Liver (tissue), 8 donors: ENCODE measurements at regions not wholly inside any gene's neighbourhood (a gene's known extent, or its start where the extent isn't known, plus 50 kb on each side); places are given as distances from the start of the nearest gene placed in this dataset.

Experiments used
- DNase-seq: peaks from one replicate; pipeline ENCODE4 v3.0.0-alpha.2; 2017; ENCODE audit warnings: low spot score
- H3K27ac ChIP-seq, 2 donors: one replicate each; pipeline ENCODE4 v1.7.0; 2013; ENCODE audit warnings: inconsistent platforms in 2 of 2, low read length in 2 of 2, control low read depth in 1 of 2, low read depth in 1 of 2, mild to moderate bottlenecking in 1 of 2
- H3K27me3 ChIP-seq, 4 donors: one replicate each; pipeline versions ENCODE4 v1.6.1 to v1.7.0; 2013; ENCODE audit warnings: low read length in 3 of 4, inconsistent platforms in 1 of 4, mild to moderate bottlenecking in 1 of 4, moderate library complexity in 1 of 4; ENCODE audit not compliant: control insufficient read depth in 4 of 4, insufficient read depth in 4 of 4
- H3K36me3 ChIP-seq, 4 donors: one replicate each; pipeline versions ENCODE4 v1.6.1 to v1.7.0; 2013; ENCODE audit warnings: low read length in 3 of 4, mild to moderate bottlenecking in 3 of 4, low read depth in 1 of 4, moderate library complexity in 1 of 4; ENCODE audit not compliant: control insufficient read depth in 4 of 4, insufficient read depth in 3 of 4
- H3K4me1 ChIP-seq, 4 donors: one replicate each; pipeline versions ENCODE4 v1.6.1 to v1.7.0; 2013; ENCODE audit warnings: low read length in 3 of 4, mild to moderate bottlenecking in 3 of 4, moderate library complexity in 1 of 4; ENCODE audit not compliant: control insufficient read depth in 4 of 4, insufficient read depth in 4 of 4
- H3K4me3 ChIP-seq, 3 donors: one replicate each; pipeline versions ENCODE4 v1.6.1 to v1.7.0; 2013; ENCODE audit warnings: low read length in 3 of 3, control low read depth in 1 of 3, low read depth in 1 of 3, mild to moderate bottlenecking in 1 of 3
- H3K9ac ChIP-seq, 2 donors: one replicate each; pipeline ENCODE4 v1.7.0; 2013; ENCODE audit warnings: low read length in 2 of 2, mild to moderate bottlenecking in 2 of 2, moderate library complexity in 2 of 2, control low read depth in 1 of 2, low read depth in 1 of 2
- H3K9me3 ChIP-seq, 4 donors: one replicate each; pipeline versions ENCODE4 v1.6.1 to v1.7.0; 2013; ENCODE audit warnings: low read length in 3 of 4; ENCODE audit not compliant: control insufficient read depth in 4 of 4
- EGR1 ChIP-seq, 2 donors: IDR thresholded peaks; 2 replicates each; pipeline ENCODE4 v1.6.1; 2016 to 2018; ENCODE audit warnings: antibody characterized with exemption in 2 of 2, low read depth in 2 of 2
- FOXA1 ChIP-seq: IDR thresholded peaks from 2 replicates; pipeline ENCODE4 v1.6.1; 2016; ENCODE audit warnings: antibody characterized with exemption
- FOXA2 ChIP-seq: IDR thresholded peaks from 2 replicates; pipeline ENCODE4 v1.6.1; 2016; ENCODE audit warnings: antibody characterized with exemption
- GABPA ChIP-seq, 2 donors: IDR thresholded peaks in 1 of 2; conservative IDR thresholded peaks in 1 of 2; 2 replicates each; pipeline ENCODE4 v1.6.1; 2016; ENCODE audit warnings: antibody characterized with exemption in 2 of 2, mild to moderate bottlenecking in 1 of 2, moderate library complexity in 1 of 2
- HNF4A ChIP-seq, 2 donors: conservative IDR thresholded peaks; 2 replicates each; pipeline ENCODE4 v1.6.1; 2016; ENCODE audit warnings: antibody characterized with exemption in 2 of 2, mild to moderate bottlenecking in 2 of 2
- HNF4G ChIP-seq: IDR thresholded peaks from 2 replicates; pipeline ENCODE4 v1.6.1; 2016; ENCODE audit warnings: antibody characterized with exemption
- JUND ChIP-seq, 2 donors: IDR thresholded peaks; 2 replicates each; pipeline ENCODE4 v1.6.1; 2016; ENCODE audit warnings: antibody characterized with exemption in 2 of 2
- NR2F2 ChIP-seq: IDR thresholded peaks from 2 replicates; pipeline ENCODE4 v1.6.1; 2016; ENCODE audit warnings: antibody characterized with exemption
- RAD21 ChIP-seq, 2 donors: IDR thresholded peaks; 2 replicates each; pipeline ENCODE4 v1.6.1; 2016; ENCODE audit warnings: antibody characterized with exemption in 2 of 2, mild to moderate bottlenecking in 2 of 2
- RXRA ChIP-seq, 2 donors: IDR thresholded peaks; 2 replicates each; pipeline ENCODE4 v1.6.1; 2017 to 2018; ENCODE audit warnings: antibody characterized with exemption in 2 of 2, mild to moderate bottlenecking in 1 of 2
- SP1 ChIP-seq: IDR thresholded peaks from 2 replicates; pipeline ENCODE4 v1.6.1; 2018; ENCODE audit warnings: antibody characterized with exemption, mild to moderate bottlenecking
- TAF1 ChIP-seq: conservative IDR thresholded peaks from 2 replicates; pipeline ENCODE4 v1.6.1; 2016; ENCODE audit warnings: antibody characterized with exemption, mild to moderate bottlenecking
- YY1 ChIP-seq: IDR thresholded peaks from 2 replicates; pipeline ENCODE4 v1.6.1; 2016; ENCODE audit warnings: antibody characterized with exemption, mild to moderate bottlenecking
- WGBS: extraction: QIAGEN DNeasy Blood & Tissue Kit; methylation state at CpG from one replicate; pipeline ENCODE4 v1.1.7; 2013; 5-methylcytosine and 5-hydroxymethylcytosine counted together
- TF ChIP-seq, protein P1 (sequence below): IDR thresholded peaks from 2 replicates; pipeline ENCODE4 v1.6.1; 2016; ENCODE audit warnings: antibody characterized with exemption
- TF ChIP-seq, protein P2 (sequence below): fragments of 150-350 bp; IDR thresholded peaks from 2 replicates; pipeline ENCODE4 v1.5.1; 2017; ENCODE audit warnings: improper control_type of control experiment, low read depth, low read length; ENCODE audit not compliant: missing input control
- TF ChIP-seq, protein P3 (sequence below): IDR thresholded peaks from 2 replicates; pipeline ENCODE4 v1.6.1; 2016; ENCODE audit warnings: antibody characterized with exemption
- TF ChIP-seq, protein P4 (sequence below): IDR thresholded peaks from 2 replicates; pipeline ENCODE4 v1.6.1; 2016; ENCODE audit warnings: antibody characterized with exemption
- TF ChIP-seq, protein P5 (sequence below): IDR thresholded peaks from 2 replicates; pipeline ENCODE4 v1.6.1; 2016; ENCODE audit warnings: antibody characterized with exemption, mild to moderate bottlenecking
- donor health status: healthy.
- donor health status: healthy.
- donor health status: healthy.
- donor health status: healthy.
- donor health status: healthy.

DNA sequence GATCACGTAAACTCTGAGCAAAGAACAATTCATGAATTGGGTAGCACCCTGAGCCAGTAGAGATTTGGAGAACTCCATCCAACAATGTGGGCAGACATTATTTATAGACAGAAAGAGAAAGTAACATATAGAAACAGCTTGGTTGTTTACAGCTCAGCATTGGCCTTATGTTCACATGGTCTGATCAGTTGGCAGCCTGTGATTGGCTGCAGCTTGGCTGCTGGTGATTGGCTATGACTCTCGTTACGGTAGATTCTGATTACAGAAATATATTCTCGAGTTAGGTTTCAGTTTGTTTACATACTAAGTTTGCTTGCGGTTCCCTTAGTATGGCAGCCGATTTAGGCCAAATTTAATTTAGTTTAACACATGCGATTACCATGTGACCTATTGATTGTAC lies 663.4 kb downstream of the RAPGEF2 start:
- TF ChIP-seq SP1 (no peak), EGR1 (IDR thresholded peaks at IDR 0.05; ENCODE audit: low read depth in 2 of 2) (no peak), FOXA1 (no peak)
- Histone ChIP-seq H3K36me3 (no peaks in the 10 kb centered on the region), H3K9ac (no peak overlapping the region), H3K4me1 (no peaks in the 10 kb centered on the region), H3K27ac (no peak overlapping the region), H3K9me3 (no peaks in the 10 kb centered on the region), H3K4me3 (no peak overlapping the region), H3K27me3 (no peaks in the 10 kb centered on the region)
- 79% methylated on average over 7 of the region's 7 CpGs for WGBS
- no peak for DNase-seq

DNA sequence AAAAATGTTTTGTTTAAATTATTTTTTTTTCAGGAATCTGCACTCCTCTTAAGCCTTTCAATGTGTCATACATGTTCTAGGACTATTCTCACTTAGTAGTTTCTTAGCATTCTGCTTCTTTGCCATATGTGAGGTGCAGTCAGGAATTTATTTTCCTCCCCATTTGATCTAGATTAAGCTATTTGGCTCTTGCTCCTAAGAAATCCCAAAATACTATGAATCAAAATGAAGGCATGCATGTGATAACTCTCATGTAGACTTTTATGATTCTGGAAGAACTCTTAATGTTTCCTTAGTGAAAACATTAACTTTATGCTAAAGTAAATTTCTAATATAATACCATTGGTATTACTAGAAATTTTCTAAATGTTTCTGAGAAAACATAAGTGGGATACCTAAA lies 664.5 kb downstream of the RAPGEF2 start:
- DNase-seq = no peak
- TF ChIP-seq TAF1 = no peak
- TF ChIP-seq HNF4G = no peak
- TF ChIP-seq, protein P1, sequence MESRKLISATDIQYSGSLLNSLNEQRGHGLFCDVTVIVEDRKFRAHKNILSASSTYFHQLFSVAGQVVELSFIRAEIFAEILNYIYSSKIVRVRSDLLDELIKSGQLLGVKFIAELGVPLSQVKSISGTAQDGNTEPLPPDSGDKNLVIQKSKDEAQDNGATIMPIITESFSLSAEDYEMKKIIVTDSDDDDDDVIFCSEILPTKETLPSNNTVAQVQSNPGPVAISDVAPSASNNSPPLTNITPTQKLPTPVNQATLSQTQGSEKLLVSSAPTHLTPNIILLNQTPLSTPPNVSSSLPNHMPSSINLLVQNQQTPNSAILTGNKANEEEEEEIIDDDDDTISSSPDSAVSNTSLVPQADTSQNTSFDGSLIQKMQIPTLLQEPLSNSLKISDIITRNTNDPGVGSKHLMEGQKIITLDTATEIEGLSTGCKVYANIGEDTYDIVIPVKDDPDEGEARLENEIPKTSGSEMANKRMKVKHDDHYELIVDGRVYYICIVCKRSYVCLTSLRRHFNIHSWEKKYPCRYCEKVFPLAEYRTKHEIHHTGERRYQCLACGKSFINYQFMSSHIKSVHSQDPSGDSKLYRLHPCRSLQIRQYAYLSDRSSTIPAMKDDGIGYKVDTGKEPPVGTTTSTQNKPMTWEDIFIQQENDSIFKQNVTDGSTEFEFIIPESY = no peak
- no peak for TF ChIP-seq JUND (IDR thresholded peaks at IDR 0.05)
- TF ChIP-seq RXRA (IDR thresholded peaks at IDR 0.05) = no peak
- TF ChIP-seq NR2F2 = no peak
- TF ChIP-seq, protein P2, sequence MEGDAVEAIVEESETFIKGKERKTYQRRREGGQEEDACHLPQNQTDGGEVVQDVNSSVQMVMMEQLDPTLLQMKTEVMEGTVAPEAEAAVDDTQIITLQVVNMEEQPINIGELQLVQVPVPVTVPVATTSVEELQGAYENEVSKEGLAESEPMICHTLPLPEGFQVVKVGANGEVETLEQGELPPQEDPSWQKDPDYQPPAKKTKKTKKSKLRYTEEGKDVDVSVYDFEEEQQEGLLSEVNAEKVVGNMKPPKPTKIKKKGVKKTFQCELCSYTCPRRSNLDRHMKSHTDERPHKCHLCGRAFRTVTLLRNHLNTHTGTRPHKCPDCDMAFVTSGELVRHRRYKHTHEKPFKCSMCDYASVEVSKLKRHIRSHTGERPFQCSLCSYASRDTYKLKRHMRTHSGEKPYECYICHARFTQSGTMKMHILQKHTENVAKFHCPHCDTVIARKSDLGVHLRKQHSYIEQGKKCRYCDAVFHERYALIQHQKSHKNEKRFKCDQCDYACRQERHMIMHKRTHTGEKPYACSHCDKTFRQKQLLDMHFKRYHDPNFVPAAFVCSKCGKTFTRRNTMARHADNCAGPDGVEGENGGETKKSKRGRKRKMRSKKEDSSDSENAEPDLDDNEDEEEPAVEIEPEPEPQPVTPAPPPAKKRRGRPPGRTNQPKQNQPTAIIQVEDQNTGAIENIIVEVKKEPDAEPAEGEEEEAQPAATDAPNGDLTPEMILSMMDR = no peak
- TF ChIP-seq FOXA2 = no peak
- TF ChIP-seq SP1 = no peak
- TF ChIP-seq, protein P3, sequence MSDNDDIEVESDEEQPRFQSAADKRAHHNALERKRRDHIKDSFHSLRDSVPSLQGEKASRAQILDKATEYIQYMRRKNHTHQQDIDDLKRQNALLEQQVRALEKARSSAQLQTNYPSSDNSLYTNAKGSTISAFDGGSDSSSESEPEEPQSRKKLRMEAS = no peak
- TF ChIP-seq YY1 = no peak
- no peak for TF ChIP-seq GABPA (IDR thresholded peaks at IDR 0.05 in 1 of 2, conservative IDR thresholded peaks at IDR 0.05 in 1 of 2)
- TF ChIP-seq, protein P4, sequence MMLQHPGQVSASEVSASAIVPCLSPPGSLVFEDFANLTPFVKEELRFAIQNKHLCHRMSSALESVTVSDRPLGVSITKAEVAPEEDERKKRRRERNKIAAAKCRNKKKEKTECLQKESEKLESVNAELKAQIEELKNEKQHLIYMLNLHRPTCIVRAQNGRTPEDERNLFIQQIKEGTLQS = no peak
- TF ChIP-seq EGR1 (IDR thresholded peaks at IDR 0.05; ENCODE audit: low read depth in 2 of 2) = no peak
- no peak for TF ChIP-seq HNF4A (conservative IDR thresholded peaks at IDR 0.05)
- no peak for TF ChIP-seq RAD21 (IDR thresholded peaks at IDR 0.05)
- TF ChIP-seq FOXA1 = no peak
- TF ChIP-seq, protein P5, sequence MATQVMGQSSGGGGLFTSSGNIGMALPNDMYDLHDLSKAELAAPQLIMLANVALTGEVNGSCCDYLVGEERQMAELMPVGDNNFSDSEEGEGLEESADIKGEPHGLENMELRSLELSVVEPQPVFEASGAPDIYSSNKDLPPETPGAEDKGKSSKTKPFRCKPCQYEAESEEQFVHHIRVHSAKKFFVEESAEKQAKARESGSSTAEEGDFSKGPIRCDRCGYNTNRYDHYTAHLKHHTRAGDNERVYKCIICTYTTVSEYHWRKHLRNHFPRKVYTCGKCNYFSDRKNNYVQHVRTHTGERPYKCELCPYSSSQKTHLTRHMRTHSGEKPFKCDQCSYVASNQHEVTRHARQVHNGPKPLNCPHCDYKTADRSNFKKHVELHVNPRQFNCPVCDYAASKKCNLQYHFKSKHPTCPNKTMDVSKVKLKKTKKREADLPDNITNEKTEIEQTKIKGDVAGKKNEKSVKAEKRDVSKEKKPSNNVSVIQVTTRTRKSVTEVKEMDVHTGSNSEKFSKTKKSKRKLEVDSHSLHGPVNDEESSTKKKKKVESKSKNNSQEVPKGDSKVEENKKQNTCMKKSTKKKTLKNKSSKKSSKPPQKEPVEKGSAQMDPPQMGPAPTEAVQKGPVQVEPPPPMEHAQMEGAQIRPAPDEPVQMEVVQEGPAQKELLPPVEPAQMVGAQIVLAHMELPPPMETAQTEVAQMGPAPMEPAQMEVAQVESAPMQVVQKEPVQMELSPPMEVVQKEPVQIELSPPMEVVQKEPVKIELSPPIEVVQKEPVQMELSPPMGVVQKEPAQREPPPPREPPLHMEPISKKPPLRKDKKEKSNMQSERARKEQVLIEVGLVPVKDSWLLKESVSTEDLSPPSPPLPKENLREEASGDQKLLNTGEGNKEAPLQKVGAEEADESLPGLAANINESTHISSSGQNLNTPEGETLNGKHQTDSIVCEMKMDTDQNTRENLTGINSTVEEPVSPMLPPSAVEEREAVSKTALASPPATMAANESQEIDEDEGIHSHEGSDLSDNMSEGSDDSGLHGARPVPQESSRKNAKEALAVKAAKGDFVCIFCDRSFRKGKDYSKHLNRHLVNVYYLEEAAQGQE = no peak

More for the DNA sequence above, 664.5 kb downstream of the RAPGEF2 start:
- H3K4me1 ChIP-seq = no peaks in the 10 kb centered on the region
- no peak overlapping the region for H3K9ac ChIP-seq
- no peaks in the 10 kb centered on the region for H3K9me3 ChIP-seq
- no peak overlapping the region for H3K27ac ChIP-seq
- peaks cover 0 to under 1% (median 0%) of the 10 kb centered on the region in 4 donors for H3K27me3 ChIP-seq
- H3K4me3 ChIP-seq = no peak overlapping the region
- no peaks in the 10 kb centered on the region for H3K36me3 ChIP-seq
